H1 (cell line): ENCODE measurements at regions not wholly inside any gene's neighbourhood (a gene's known extent, or its start where the extent isn't known, plus 50 kb on each side); places are given as distances from the start of the nearest gene placed in this dataset.

Experiments used
- CTCF ChIA-PET: fragments of 300-600 bp; sonication (Branson Sonifier 250); formaldehyde crosslinking; loops from one replicate; lab custom pipeline; 2021; ENCODE audit not compliant: partially characterized antibody; lab: Charles Lee
- POLR2A ChIA-PET: fragments of 300-600 bp; sonication (Branson Sonifier 250); formaldehyde crosslinking; loops from one replicate; lab custom pipeline; 2021; ENCODE audit warnings: inconsistent platforms; ENCODE audit not compliant: partially characterized antibody; lab: Charles Lee
- DNase-seq, 2 experiments: peaks; one replicate each; pipeline versions ENCODE4 v3.0.0 to v3.0.0-alpha.2; 2010 to 2022; ENCODE audit warnings: low spot score in 2 of 2, low read depth in 1 of 2, mixed read lengths in 1 of 2
- FAIRE-seq: peaks from 2 replicates; lab custom pipeline; 2011; peaks lifted over from hg19 to GRCh38; lab: Jason Lieb, UNC
- H2AFZ ChIP-seq: 2 replicates; pipeline ENCODE4 v1.8.1; 2012; ENCODE audit warnings: low read length, inconsistent platforms
- H2AK5ac ChIP-seq: 2 replicates; pipeline ENCODE4 v1.6.1; 2013; ENCODE audit warnings: low read depth, low read length
- H2BK120ac ChIP-seq: replicated peaks from 2 replicates; pipeline ENCODE3; 2013; ENCODE audit warnings: low read depth, low read length, inconsistent platforms
- H2BK12ac ChIP-seq: 2 replicates; pipeline ENCODE4 v1.6.1; 2013; ENCODE audit warnings: low read depth, low read length
- H2BK15ac ChIP-seq: 2 replicates; pipeline ENCODE4 v1.6.1; 2013; ENCODE audit warnings: low read length
- H2BK20ac ChIP-seq: 2 replicates; pipeline ENCODE4 v1.6.1; 2013; ENCODE audit warnings: low read length
- H2BK5ac ChIP-seq: 2 replicates; pipeline ENCODE4 v1.6.1; 2013; ENCODE audit warnings: low read depth, low read length
- H3K14ac ChIP-seq: 2 replicates; pipeline ENCODE4 v1.6.1; 2013; ENCODE audit warnings: inconsistent platforms; ENCODE audit not compliant: insufficient read length
- H3K18ac ChIP-seq: 2 replicates; pipeline ENCODE4 v1.6.1; 2013; ENCODE audit warnings: low read length; ENCODE audit errors: extremely low read depth
- H3K23ac ChIP-seq: 2 replicates; pipeline ENCODE4 v1.6.1; 2013; ENCODE audit warnings: inconsistent platforms; ENCODE audit not compliant: insufficient read length
- H3K23me2 ChIP-seq: 2 replicates; pipeline ENCODE4 v1.6.1; 2013; ENCODE audit warnings: low read depth, low read length
- H3K27ac ChIP-seq: 2 replicates; pipeline ENCODE4 v1.6.1; 2011; ENCODE audit warnings: low read depth, low read length, inconsistent platforms
- H3K27me3 ChIP-seq, 4 experiments: replicated peaks in 1 of 4; 1 replicate in 1 of 4; 2 replicates in 3 of 4; pipeline versions ENCODE4 v1.6.1 to v1.8.1; 2011 to 2013; ENCODE audit warnings: low read length in 3 of 4, mild to moderate bottlenecking in 3 of 4, inconsistent platforms in 2 of 4, mixed read lengths in 2 of 4, moderate library complexity in 1 of 4; ENCODE audit not compliant: control insufficient read depth in 3 of 4, insufficient read depth in 3 of 4; ENCODE audit errors: extremely low read depth in 1 of 4
- H3K36me3 ChIP-seq, 4 experiments: 2 replicates each; pipeline versions ENCODE4 v1.6.1 to v1.8.1; 2011 to 2013; ENCODE audit warnings: mild to moderate bottlenecking in 4 of 4, low read length in 3 of 4, moderate library complexity in 2 of 4, control low read depth in 1 of 4, inconsistent platforms in 1 of 4; ENCODE audit not compliant: insufficient read depth in 4 of 4, control insufficient read depth in 2 of 4
- H3K4ac ChIP-seq: replicated peaks from 2 replicates; pipeline ENCODE3; 2013; ENCODE audit warnings: low read length, low read depth, mixed read lengths, inconsistent platforms; ENCODE audit not compliant: insufficient read length
- H3K4me1 ChIP-seq, 4 experiments: replicated peaks in 1 of 4; 1 replicate in 1 of 4; 2 replicates in 3 of 4; pipeline versions ENCODE4 v1.6.1 to v1.8.1; 2011 to 2013; ENCODE audit warnings: low read length in 3 of 4, inconsistent platforms in 2 of 4, mixed read lengths in 1 of 4; ENCODE audit not compliant: insufficient read depth in 4 of 4, control insufficient read depth in 3 of 4
- H3K4me2 ChIP-seq, 2 experiments: 2 replicates each; pipeline versions ENCODE4 v1.6.1 to v1.8.1; 2011 to 2013; ENCODE audit warnings: low read depth in 2 of 2, low read length in 2 of 2, control low read depth in 1 of 2, inconsistent platforms in 1 of 2, mild to moderate bottlenecking in 1 of 2; ENCODE audit not compliant: insufficient read depth in 1 of 2
- H3K4me3 ChIP-seq, 4 experiments: fragments of 200-600, 300-600 bp in 1 of 4; sonication (generic), shearing (Covaris generic), sonication (Bioruptor Twin) in 1 of 4; 2 replicates each; pipeline versions ENCODE4 v1.5.1 to v1.8.1; 2011 to 2016; ENCODE audit warnings: low read length in 4 of 4, low read depth in 3 of 4, control low read depth in 2 of 4, inconsistent platforms in 2 of 4, mild to moderate bottlenecking in 2 of 4, mixed read lengths in 1 of 4, moderate library complexity in 1 of 4; ENCODE audit not compliant: insufficient read depth in 2 of 4; ENCODE audit errors: extremely low read depth in 1 of 4
- H3K56ac ChIP-seq: replicated peaks from 2 replicates; pipeline ENCODE3; 2013; ENCODE audit warnings: low read depth, mild to moderate bottlenecking, mixed read lengths, low read length, inconsistent platforms; ENCODE audit not compliant: insufficient read length
- H3K79me1 ChIP-seq: 2 replicates; pipeline ENCODE4 v1.6.1; 2013; ENCODE audit warnings: low read depth, low read length, control low read depth
- H3K79me2 ChIP-seq, 2 experiments: 2 replicates each; pipeline versions ENCODE4 v1.6.1 to v1.8.1; 2012 to 2013; ENCODE audit warnings: low read length in 2 of 2, mild to moderate bottlenecking in 2 of 2, inconsistent platforms in 1 of 2; ENCODE audit not compliant: insufficient read depth in 2 of 2, control insufficient read depth in 1 of 2
- H3K9ac ChIP-seq, 4 experiments: replicated peaks in 1 of 4; 1 replicate in 1 of 4; 2 replicates in 3 of 4; pipeline versions ENCODE4 v1.6.1 to v1.8.1; 2011 to 2013; ENCODE audit warnings: low read depth in 3 of 4, low read length in 3 of 4, control low read depth in 2 of 4, mild to moderate bottlenecking in 2 of 4, moderate library complexity in 2 of 4, inconsistent platforms in 1 of 4; ENCODE audit errors: extremely low read depth in 1 of 4
- H3K9me3 ChIP-seq, 2 experiments: 2 replicates each; pipeline versions ENCODE4 v1.6.1 to v1.8.1; 2012 to 2013; ENCODE audit warnings: mild to moderate bottlenecking in 2 of 2, moderate library complexity in 2 of 2, control low read depth in 1 of 2, inconsistent platforms in 1 of 2, low read depth in 1 of 2, low read length in 1 of 2, mixed read lengths in 1 of 2; ENCODE audit not compliant: insufficient read depth in 2 of 2
- H4K20me1 ChIP-seq, 2 experiments: replicated peaks in 1 of 2; 2 replicates each; pipeline versions ENCODE3 to v1.8.1; 2011 to 2013; ENCODE audit warnings: inconsistent platforms in 2 of 2, low read length in 2 of 2, mild to moderate bottlenecking in 1 of 2; ENCODE audit not compliant: insufficient read depth in 2 of 2, control insufficient read depth in 1 of 2
- H4K5ac ChIP-seq: 2 replicates; pipeline ENCODE4 v1.6.1; 2013; ENCODE audit warnings: low read length, low read depth, mixed read lengths, inconsistent platforms; ENCODE audit not compliant: insufficient read length
- H4K8ac ChIP-seq: 2 replicates; pipeline ENCODE4 v1.8.0; 2013; ENCODE audit warnings: mild to moderate bottlenecking, moderate library complexity, low read length, inconsistent platforms; ENCODE audit not compliant: insufficient read depth; ENCODE audit errors: extremely low read depth
- H4K91ac ChIP-seq: replicated peaks from 2 replicates; pipeline ENCODE3; 2013; ENCODE audit warnings: low read length, mixed read lengths, inconsistent platforms; ENCODE audit not compliant: insufficient read length
- ASH2L ChIP-seq: fragments of 200-600, 300-600 bp; sonication (generic); IDR thresholded peaks from one replicate; pipeline ENCODE4 v1.7.1; 2017; ENCODE audit warnings: low read length
- WGBS, 2 experiments: shearing (Covaris generic) in 1 of 2; methylation state at CpG; one replicate each; pipeline versions ENCODE4 v1.1.6 to v1.1.7; 2013 to 2015; ENCODE audit warnings: low lambda C conversion rate in 2 of 2, mixed read lengths in 2 of 2, inconsistent platforms in 1 of 2, low coverage in 1 of 2, missing lambda C conversion rate in 1 of 2; ENCODE audit not compliant: insufficient replicate concordance in 2 of 2, insufficient coverage in 1 of 2, insufficient read length in 1 of 2; ENCODE audit errors: extremely low coverage in 1 of 2, missing lambda C conversion rate in 1 of 2; 5-methylcytosine and 5-hydroxymethylcytosine counted together

DNA sequence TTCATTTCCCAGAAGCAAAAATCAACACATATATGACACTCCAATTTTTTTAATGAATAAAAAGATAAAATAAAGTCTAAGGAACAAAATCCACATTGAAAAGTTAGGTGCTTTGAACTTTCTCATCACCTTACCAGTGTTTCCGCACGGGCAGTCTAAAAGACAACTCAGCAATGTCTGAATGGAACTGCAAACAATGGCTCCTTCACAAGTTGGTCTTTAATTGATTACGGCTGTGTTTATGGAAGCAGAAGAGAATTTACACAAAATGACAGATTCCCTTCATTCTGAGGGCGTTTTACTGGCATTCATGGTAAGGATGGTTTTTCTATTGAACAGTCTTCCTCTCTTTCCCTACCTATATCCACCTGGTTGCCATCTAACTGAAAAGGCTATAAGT lies 65.0 kb upstream of the RNPC3 start:
- H3K18ac ChIP-seq, result no peak overlapping the region
- H3K4me2 ChIP-seq, result no peak overlapping the region
- H4K91ac ChIP-seq, result no peak overlapping the region
- no peak overlapping the region for H3K23ac ChIP-seq
- CTCF ChIA-PET, result interaction anchor here (0.6 to 1.4 kb wide), 14 partner anchors 10 to 1807 kb away, joined by 3 to 12 read pairs (median 4); partner anchors contain the start of gene COL11A1
- no peak overlapping the region for H3K4ac ChIP-seq
- H3K27ac ChIP-seq, result no peak overlapping the region
- H2BK15ac ChIP-seq, result no peak overlapping the region
- H2BK20ac ChIP-seq, result no peak overlapping the region
- H3K14ac ChIP-seq, result no peak overlapping the region
- H2BK5ac ChIP-seq, result no peak overlapping the region
- no peaks in the 10 kb centered on the region for H3K27me3 ChIP-seq
- POLR2A ChIA-PET, result no interaction called here
- 88% methylated on average over 4 of the region's 4 CpGs; no CpG with 5 or more reads in 1 of the 2 experiments for WGBS, 2 experiments
- FAIRE-seq, result no peak
- DNase-seq, result no peak
- peaks cover 1 to 7% (median 4%) of the 10 kb centered on the region in 4 experiments; a peak in 5 of 7 replicates for H3K4me1 ChIP-seq
- no peaks in the 10 kb centered on the region for H3K79me2 ChIP-seq
- no peak overlapping the region for H4K5ac ChIP-seq
- H4K8ac ChIP-seq, result no peak overlapping the region
- H2AFZ ChIP-seq, result no peak overlapping the region
- H3K9ac ChIP-seq, result no peak overlapping the region
- H3K36me3 ChIP-seq, result no peaks in the 10 kb centered on the region
- H2BK120ac ChIP-seq, result no peak overlapping the region
- H2BK12ac ChIP-seq, result no peak overlapping the region
- H2AK5ac ChIP-seq, result no peak overlapping the region
- no peaks in the 10 kb centered on the region for H4K20me1 ChIP-seq
- no peaks in the 10 kb centered on the region for H3K9me3 ChIP-seq
- no peak for TF ChIP-seq ASH2L
- no peak overlapping the region for H3K4me3 ChIP-seq
- H3K23me2 ChIP-seq, result no peaks in the 10 kb centered on the region; the same call in 1 of the 2 replicates
- no peaks in the 10 kb centered on the region for H3K79me1 ChIP-seq
- H3K56ac ChIP-seq, result no peak overlapping the region
